SK-N-DZ (cell line): ENCODE measurements at regions not wholly inside any gene's neighbourhood (a gene's known extent, or its start where the extent isn't known, plus 50 kb on each side); places are given as distances from the start of the nearest gene placed in this dataset.

Source experiments
- DNase-seq: peaks from one replicate; pipeline ENCODE4 v3.0.0-alpha.2; 2015; ENCODE audit warnings: low spot score

- no peak for DNase-seq
These were observed 196.8 kb downstream of the KLF12 start for GRCh38 chr13:73937441-73937840.

DNA sequence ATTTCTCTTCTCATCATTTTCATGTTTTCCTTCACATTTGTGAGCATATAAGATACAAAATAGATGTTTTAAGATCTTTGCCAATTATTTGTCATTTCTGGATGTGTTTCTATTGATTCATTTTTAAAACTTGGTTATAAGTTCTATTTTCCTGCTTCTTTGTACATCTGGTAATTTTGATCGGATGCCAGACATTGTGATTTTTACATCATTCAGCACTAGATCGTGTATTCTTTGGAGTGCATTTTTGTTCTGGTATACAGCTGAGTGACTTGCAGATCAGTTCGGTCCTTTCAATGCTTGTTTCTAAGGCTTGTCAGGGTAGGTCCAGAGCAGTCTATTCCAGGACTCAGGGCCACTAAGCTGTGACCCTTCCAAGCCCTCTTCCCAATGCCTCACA is 198.2 kb downstream of the KLF12 start:
- no peak for DNase-seq

GRCh38 chr13:73934771-73935170 is 199.4 kb downstream of the KLF12 start:
- DNase-seq: no peak

DNA sequence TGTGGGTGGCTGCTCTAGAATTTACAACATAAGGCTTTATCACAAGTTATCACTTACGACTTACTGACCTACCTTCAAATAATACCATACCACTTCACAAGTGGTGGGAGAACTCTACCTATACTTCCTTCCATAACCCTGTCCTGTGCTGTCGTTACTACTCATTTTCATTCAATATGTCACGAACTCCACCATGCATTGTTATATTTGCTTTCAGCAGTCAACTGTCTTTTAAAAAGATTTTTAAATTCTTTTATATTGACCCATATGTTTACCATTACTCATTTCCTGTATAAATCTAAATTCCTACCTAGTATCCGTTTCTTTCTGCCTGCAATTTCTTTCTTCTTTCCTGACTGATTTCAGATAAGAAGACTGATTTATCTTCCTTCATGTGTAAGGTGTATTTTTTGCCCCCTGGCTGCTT is 200.0 kb downstream of the KLF12 start:
- DNase-seq: no peak

GRCh38 chr13:73933795-73934194 is 200.4 kb downstream of the KLF12 start:
- DNase-seq: no peak

DNA sequence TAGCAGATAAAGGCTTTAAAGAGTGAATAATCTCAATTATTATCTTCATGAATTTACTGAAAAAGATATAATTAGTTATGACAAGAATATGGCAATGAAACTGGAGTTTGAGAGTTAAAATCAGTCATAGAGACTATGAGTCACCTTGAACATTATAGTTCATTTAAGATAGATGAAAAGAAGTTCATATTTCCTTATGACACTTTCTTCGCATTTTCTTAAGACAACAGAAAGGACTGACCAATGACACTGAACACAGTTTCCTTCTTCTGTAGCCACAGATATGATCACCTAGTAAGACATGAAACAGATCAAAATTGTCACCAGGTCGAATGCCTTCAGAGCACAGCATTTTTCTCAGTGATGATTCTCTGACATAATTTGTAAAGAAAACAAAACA is 202.1 kb downstream of the KLF12 start:
- DNase-seq: no peak

DNA sequence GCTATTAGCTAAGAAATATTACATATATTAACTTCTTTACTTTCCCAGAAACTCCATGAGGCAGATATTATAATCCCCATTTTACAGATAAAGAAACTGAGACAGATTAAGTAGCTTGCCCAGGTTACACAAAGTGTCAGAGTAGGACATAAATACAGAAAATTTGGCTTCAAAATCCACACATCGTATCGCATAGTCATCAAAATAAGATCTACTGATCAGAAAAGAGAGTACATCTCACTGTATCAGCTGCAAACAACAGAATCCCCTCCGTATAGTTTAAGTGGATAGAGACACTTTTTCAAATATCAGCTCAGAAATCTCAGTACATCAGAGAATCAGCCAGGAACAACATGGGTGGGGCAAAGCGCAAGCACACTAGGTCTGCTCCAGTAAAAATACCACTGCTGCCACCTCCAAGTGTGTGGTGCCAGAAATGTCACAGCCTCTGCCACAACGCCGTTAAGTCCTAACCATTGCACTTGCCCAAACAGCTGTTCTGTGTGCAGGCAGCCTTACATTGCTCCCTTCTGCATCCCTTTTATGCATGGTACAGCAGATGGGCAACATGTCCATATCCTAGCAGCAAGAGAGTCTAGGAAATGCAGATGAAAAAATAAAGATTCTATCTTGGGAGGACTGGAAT is 204.8 kb downstream of the KLF12 start:
- no peak for DNase-seq

DNA sequence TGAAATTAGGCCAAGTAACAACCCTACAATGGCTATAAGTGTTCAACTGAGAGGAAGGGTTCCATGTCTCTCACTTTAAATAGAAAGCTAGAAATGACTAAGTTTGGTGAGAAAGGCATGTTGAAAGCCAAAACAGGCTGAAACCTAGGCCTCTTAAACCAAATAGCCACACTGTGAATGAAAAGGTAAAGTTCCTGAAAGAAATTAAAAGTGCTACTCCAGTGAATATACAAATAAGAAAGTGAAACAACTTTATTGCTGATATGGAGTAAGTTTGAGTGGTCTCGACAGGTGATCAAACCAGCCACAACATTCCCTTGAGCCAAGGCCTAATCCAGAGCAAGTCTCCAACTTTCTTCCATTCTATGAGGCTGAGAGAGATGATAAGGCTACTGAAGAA is 209.6 kb downstream of the KLF12 start:
- no peak for DNase-seq

GRCh38 chr13:73922493-73923393 is 211.5 kb downstream of the KLF12 start:
- DNase-seq: no peak

DNA sequence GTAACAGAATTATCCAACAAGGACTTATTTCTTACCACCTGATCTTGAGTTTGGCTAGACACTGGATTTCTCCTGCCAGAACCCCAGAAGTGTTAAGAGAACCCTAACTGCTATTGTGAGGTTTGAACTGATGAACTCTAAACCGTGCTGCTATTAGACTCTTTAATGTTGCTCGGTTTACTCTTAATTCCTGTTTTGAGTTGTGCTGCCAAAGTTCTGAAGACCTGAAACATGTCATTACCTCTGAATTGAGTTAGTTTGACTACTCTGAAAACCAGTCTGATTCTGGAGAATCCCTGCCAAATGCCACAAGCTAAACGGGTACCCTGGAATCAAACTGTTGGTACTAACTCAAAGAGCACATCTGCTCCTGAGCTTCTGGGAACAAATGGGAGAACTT is 215.5 kb downstream of the KLF12 start:
- no peak for DNase-seq

DNA sequence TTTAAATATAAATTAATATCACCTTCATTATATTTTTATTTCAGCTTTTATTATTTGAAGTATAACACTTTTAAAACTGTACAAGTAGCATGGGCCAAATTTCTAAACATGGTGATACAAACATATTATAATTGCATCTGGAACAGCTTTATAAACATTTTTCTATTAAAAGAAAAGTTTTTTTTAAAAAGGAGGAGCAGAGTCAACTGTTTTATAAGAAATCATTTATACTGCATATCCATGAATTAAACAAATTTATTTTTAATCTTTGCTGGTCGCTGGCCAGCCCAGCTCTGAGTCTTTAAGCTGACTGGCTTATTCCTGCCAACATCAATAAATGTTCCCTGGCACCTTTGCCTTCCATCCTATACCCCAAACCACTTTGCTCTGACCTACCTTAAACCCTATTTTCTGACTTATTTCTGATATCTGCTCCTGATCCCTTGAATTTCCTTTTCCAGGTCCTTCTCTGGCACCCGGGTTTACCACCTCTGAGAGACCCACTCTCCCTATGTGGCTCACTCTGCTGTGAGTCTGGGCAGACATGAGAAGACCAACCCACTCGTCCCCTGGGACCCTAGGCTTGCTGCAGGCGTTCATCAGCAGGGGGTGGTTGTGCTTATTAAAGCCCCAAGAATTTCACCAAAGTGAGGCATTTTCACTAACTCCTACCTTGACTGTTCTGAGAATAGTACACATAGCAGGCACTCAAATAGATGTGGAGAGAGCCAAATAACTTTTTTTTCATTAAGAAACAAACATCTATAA is 220.3 kb downstream of the KLF12 start:
- peak; percentile 8 for DNase-seq

- DNase-seq: no peak
These were observed 221.0 kb downstream of the KLF12 start for GRCh38 chr13:73913079-73913740.

DNA sequence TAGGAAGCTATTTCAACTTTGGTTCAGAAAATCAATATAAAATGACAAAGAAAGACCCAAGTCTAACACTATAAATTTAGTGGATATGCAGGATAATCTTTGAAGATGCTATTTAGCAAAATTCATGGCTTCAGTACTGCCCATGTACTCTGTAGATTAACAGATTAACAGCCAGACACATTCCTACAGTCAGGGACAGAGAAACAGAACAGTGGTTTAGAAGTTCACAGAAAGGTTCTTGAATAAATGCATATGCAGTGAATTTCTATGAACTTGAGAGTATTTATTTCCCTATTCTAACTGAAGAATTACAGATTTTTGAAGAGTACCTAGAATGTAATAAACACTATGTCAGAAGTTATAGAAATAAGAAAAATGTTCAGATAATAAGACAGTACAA is 222.8 kb downstream of the KLF12 start:
- DNase-seq: no peak

DNA sequence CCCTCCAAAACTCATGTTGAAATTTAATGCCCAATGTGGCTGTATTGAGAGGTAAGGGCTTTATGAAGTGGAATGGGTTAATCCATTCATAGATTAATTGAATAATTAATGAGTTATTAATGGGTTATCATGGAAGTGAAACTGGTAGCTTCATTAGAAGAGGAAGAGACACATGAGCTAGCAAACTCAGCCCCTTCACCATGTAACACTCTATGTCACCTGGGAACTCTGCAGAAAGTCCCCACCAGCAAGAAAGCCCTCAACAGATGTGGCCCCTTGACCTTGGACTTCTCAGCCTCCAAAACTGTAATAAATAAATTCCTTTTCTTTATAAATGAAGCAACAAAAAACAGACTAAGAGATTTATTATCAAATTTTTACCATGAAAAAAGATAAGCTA is 223.5 kb downstream of the KLF12 start:
- no peak for DNase-seq

DNA sequence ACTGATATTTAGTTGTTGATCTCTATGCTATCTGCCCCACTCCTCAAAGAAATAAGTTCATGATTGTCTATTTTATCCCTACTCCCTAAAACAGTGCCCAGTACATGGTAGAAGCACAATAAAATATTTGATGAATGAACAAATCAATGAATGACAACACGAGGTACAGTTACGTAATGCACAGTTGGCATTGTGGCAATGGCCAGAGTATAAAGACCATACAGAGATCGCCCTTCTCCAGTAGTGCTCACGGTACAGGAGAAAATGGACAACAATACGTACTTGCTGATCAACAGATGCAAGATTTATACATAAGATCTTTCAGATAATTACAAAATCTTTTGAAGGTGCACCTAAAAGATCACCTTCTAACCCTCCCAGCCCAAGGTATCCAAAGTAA is 225.4 kb downstream of the KLF12 start:
- no peak for DNase-seq

GRCh38 chr13:73904625-73905024 is 229.6 kb downstream of the KLF12 start:
- no peak for DNase-seq

GRCh38 chr13:73903561-73903960 is 230.6 kb downstream of the KLF12 start:
- DNase-seq: no peak

GRCh38 chr13:73902847-73903246 is 231.4 kb downstream of the KLF12 start:
- no peak for DNase-seq

DNA sequence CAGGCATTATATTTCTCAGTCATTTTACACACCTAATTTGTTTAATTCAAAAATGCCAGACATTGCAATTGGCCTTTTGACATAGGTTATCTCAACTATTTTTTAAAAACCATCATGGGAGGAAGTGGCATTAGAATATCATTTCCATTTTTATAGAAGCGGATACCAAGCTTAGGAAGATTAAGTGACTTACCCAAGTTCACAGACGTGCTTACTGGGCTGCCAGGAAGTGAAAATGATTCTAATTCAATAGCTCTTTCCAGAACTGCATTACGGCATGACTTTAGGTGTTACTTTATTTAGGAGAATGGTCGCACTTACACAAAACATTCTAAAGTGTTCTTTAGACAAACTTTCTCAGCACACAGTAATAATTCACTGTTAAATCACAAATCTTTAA is 231.9 kb downstream of the KLF12 start:
- no peak for DNase-seq

DNA sequence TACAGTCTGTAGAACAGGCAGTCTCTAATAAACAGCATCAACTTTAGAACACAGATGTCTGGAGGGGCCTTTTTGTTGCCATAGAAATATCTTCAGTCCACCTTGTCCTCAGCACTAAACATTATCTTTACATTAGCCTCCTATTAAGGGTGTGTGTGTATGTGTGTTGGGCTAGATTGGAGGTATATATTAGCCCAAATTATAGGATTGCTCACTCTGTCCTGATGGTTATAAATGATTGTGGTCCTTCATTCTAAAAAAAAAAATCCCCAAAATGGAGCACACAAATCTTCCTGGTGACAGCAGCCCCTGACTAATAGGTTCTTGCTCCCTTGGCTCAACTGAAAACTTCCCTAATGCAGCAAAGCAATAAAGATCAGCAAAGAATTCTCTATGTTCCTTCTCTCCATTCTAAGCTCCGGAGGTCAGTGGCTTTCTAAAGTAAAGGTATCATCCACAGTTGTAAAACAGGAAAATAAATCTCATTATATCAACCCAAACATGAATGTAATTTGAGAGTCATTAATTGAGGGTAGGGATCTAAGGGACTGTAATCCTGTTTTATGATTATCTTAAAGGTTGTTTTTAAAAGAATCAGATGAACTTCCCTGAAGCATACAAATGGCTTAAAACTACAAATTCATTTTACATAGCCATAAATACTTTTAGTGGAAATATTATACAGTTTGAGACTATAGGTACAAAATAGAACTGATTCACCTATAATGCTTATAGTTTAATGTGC is 232.7 kb downstream of the KLF12 start:
- no peak for DNase-seq

GRCh38 chr13:73900591-73900990 is 233.6 kb downstream of the KLF12 start:
- no peak for DNase-seq
